GM12891 (cell line): ENCODE measurements at regions not wholly inside any gene's neighbourhood (a gene's known extent, or its start where the extent isn't known, plus 50 kb on each side); places are given as distances from the start of the nearest gene placed in this dataset.

Experiments
- PAX5 ChIP-seq: IDR thresholded peaks from 2 replicates; pipeline ENCODE4 v1.6.1; 2011; ENCODE audit warnings: low read length, moderate library complexity, mild to moderate bottlenecking; ENCODE audit not compliant: insufficient read depth, severe bottlenecking
- POLR2A ChIP-seq: IDR thresholded peaks from 2 replicates; pipeline ENCODE4 v1.6.1; 2011; ENCODE audit warnings: low read depth, low read length, control low read depth
- POLR2AphosphoS5 ChIP-seq: IDR thresholded peaks from 2 replicates; pipeline ENCODE4 v1.6.1; 2011; ENCODE audit warnings: low read depth, low read length, control low read depth
- POU2F2 ChIP-seq: IDR thresholded peaks from 2 replicates; pipeline ENCODE4 v1.6.1; 2011; ENCODE audit warnings: low read depth, mild to moderate bottlenecking, control low read depth, low read length, moderate library complexity
- SPI1 ChIP-seq: IDR thresholded peaks from 2 replicates; pipeline ENCODE4 v1.6.1; 2011; ENCODE audit warnings: low read depth, low read length, control low read depth
- TAF1 ChIP-seq: IDR thresholded peaks from 2 replicates; pipeline ENCODE4 v1.6.1; 2011; ENCODE audit warnings: low read depth, low read length, control low read depth

- TF ChIP-seq SPI1, result no peak
- TF ChIP-seq TAF1, result no peak
- TF ChIP-seq POLR2AphosphoS5, result no peak
- no peak for TF ChIP-seq POLR2A
- no peak for TF ChIP-seq POU2F2
- no peak for TF ChIP-seq PAX5
Measured at GRCh38 chr13:39888865-39889810, 233.7 kb downstream of the COG6 start.
